HepG2 (cell line): ENCODE measurements at regions not wholly inside any gene's neighbourhood (a gene's known extent, or its start where the extent isn't known, plus 50 kb on each side); places are given as distances from the start of the nearest gene placed in this dataset.
A peak's percentile ranks its signal among the peaks of the same experiment; 100 is the strongest.

Source experiments
- AHR ChIP-seq: IDR thresholded peaks from 2 replicates; pipeline ENCODE4 v1.6.1; 2018; ENCODE audit warnings: missing genetic modification reagents, missing compliant biosample characterization
- BCLAF1 ChIP-seq: fragments of 450-650 bp; IDR thresholded peaks from 2 replicates; pipeline ENCODE4 v1.6.1; 2017; ENCODE audit warnings: mild to moderate bottlenecking
- BHLHE40 ChIP-seq: IDR thresholded peaks from 2 replicates; pipeline ENCODE4 v1.6.1; 2011; ENCODE audit warnings: low read length, improper control_type of control experiment
- ERF ChIP-seq: IDR thresholded peaks from 2 replicates; pipeline ENCODE4 v1.6.1; 2018; ENCODE audit warnings: missing biosample characterization, missing genetic modification reagents
- IRF9 ChIP-seq: sonication (generic); formaldehyde crosslinking; IDR thresholded peaks from 2 replicates; pipeline ENCODE4 v1.8.0; 2022; ENCODE audit warnings: missing genetic modification reagents, mild to moderate bottlenecking, borderline replicate concordance
- MEIS2 ChIP-seq: sonication (generic); formaldehyde crosslinking; IDR thresholded peaks from 2 replicates; pipeline ENCODE4 v1.9.0; 2021; ENCODE audit warnings: mild to moderate bottlenecking, missing genetic modification reagents
- MTA3 ChIP-seq: sonication (generic); formaldehyde crosslinking; IDR thresholded peaks from 2 replicates; pipeline ENCODE4 v1.4.0; 2020; ENCODE audit warnings: missing genetic modification reagents
- NFE2 ChIP-seq: sonication (generic); formaldehyde crosslinking; IDR thresholded peaks from 2 replicates; pipeline ENCODE4 v1.4.0; 2020; ENCODE audit warnings: missing genetic modification reagents
- PBX2 ChIP-seq: IDR thresholded peaks from 2 replicates; pipeline ENCODE4 v1.6.1; 2016; ENCODE audit warnings: control low read depth
- PRDM4 ChIP-seq: sonication (generic); formaldehyde crosslinking; IDR thresholded peaks from 2 replicates; pipeline ENCODE4 v1.9.0; 2021; ENCODE audit warnings: missing genetic modification reagents, borderline replicate concordance
- RBM39 ChIP-seq: fragments of 200-400 bp; formaldehyde crosslinking; IDR thresholded peaks from one replicate; pipeline ENCODE4 v1.6.1; 2018; ENCODE audit warnings: antibody characterized with exemption, mild to moderate bottlenecking, low read depth, low read length; ENCODE audit not compliant: poor library complexity, severe bottlenecking
- RFX5 ChIP-seq: IDR thresholded peaks from 2 replicates; pipeline ENCODE4 v1.6.1; 2011; ENCODE audit warnings: low read depth, low read length, improper control_type of control experiment
- SIN3B ChIP-seq: fragments of 150-350 bp; IDR thresholded peaks from 2 replicates; pipeline ENCODE4 v1.6.1; 2014; ENCODE audit warnings: low read length
- TBL1XR1 ChIP-seq: fragments of 150-350 bp; IDR thresholded peaks from 2 replicates; pipeline ENCODE4 v1.6.1; 2014; ENCODE audit warnings: borderline replicate concordance, low read length; ENCODE audit not compliant: partially characterized antibody
- TBX3 ChIP-seq: fragments of 450-650 bp; IDR thresholded peaks from 2 replicates; pipeline ENCODE4 v1.6.1; 2017; ENCODE audit warnings: antibody characterized with exemption, mild to moderate bottlenecking, inconsistent platforms, borderline replicate concordance
- TERF1 ChIP-seq: sonication (generic); formaldehyde crosslinking; IDR thresholded peaks from 2 replicates; pipeline ENCODE4 v1.8.0; 2022; ENCODE audit warnings: mild to moderate bottlenecking, missing genetic modification reagents, moderate library complexity
- ZFP62 ChIP-seq: sonication (generic); formaldehyde crosslinking; IDR thresholded peaks from 2 replicates; pipeline ENCODE4 v1.4.0; 2020; ENCODE audit warnings: missing genetic modification reagents
- ZNF292 ChIP-seq: sonication (generic); formaldehyde crosslinking; IDR thresholded peaks from 2 replicates; pipeline ENCODE4 v1.8.1; 2022; ENCODE audit warnings: mild to moderate bottlenecking, low read depth, missing genetic modification reagents, borderline replicate concordance
- ZNF33A ChIP-seq: sonication (generic); formaldehyde crosslinking; IDR thresholded peaks from 2 replicates; pipeline ENCODE4 v1.5.1; 2020; ENCODE audit warnings: missing genetic modification reagents, mild to moderate bottlenecking, moderate library complexity, borderline replicate concordance
- ZNF670 ChIP-seq: sonication (generic); formaldehyde crosslinking; IDR thresholded peaks from 2 replicates; pipeline ENCODE4 v1.8.0; 2022; ENCODE audit warnings: mild to moderate bottlenecking, missing genetic modification reagents, borderline replicate concordance
- ZNF746 ChIP-seq: sonication (generic); formaldehyde crosslinking; IDR thresholded peaks from 2 replicates; pipeline ENCODE4 v1.8.0; 2022; ENCODE audit warnings: mild to moderate bottlenecking, missing genetic modification reagents

GRCh38 chr10:78641693-78642092 lies 427.1 kb upstream of the ZMIZ1 start (continued):
- TF ChIP-seq PBX2 (0 out of 2 replicates have a peak, but pooled peaks have one; percentile 27), ERF (CRISPR knock-in tag) (no peak), ZNF746 (CRISPR knock-in tag) (no peak), TBL1XR1 (no peak), ZNF670 (no peak), ZNF33A (CRISPR knock-in tag) (no peak), MEIS2 (0 out of 2 replicates have a peak, but pooled peaks have one; percentile 65), TERF1 (CRISPR knock-in tag) (no peak), BHLHE40 (peak; percentile 76), NFE2 (CRISPR knock-in tag) (no peak), TBX3 (no peak), SIN3B (no peak), ZNF292 (CRISPR knock-in tag) (peak; percentile 46; the same call in 1 of the 2 replicates), AHR (CRISPR knock-in tag) (no peak), RFX5 (peak; percentile 72; the same call in 1 of the 2 replicates), BCLAF1 (no peak), PRDM4 (no peak), MTA3 (CRISPR knock-in tag) (no peak), IRF9 (CRISPR knock-in tag) (no peak), RBM39 (no peak), ZFP62 (no peak)
